Chondrocyte (in vitro differentiated cells): ENCODE measurements at regions not wholly inside any gene's neighbourhood (a gene's known extent, or its start where the extent isn't known, plus 50 kb on each side); places are given as distances from the start of the nearest gene placed in this dataset.

Experiments used
- DNase-seq: peaks from one replicate; pipeline ENCODE4 v3.0.0; 2021; ENCODE audit warnings: mixed read lengths, low spot score
- H3K27ac Mint-ChIP-seq: one replicate; pipeline ENCODE4 v1.8.0; 2021; ENCODE audit warnings: mild to moderate bottlenecking, moderate library complexity, mixed read lengths; ENCODE audit not compliant: unreplicated experiment
- H3K27me3 Mint-ChIP-seq: 2 replicates; pipeline ENCODE4 v1.8.0; 2021; ENCODE audit warnings: low read depth, mixed read lengths
- H3K36me3 Mint-ChIP-seq: 2 replicates; pipeline ENCODE4 v1.8.0; 2021; ENCODE audit warnings: low read depth, mixed read lengths
- H3K4me1 Mint-ChIP-seq: 2 replicates; pipeline ENCODE4 v1.8.0; 2021; ENCODE audit warnings: low read depth, mild to moderate bottlenecking, mixed read lengths
- H3K4me3 Mint-ChIP-seq: one replicate; pipeline ENCODE4 v1.8.0; 2021; ENCODE audit warnings: mild to moderate bottlenecking, moderate library complexity, mixed read lengths; ENCODE audit not compliant: unreplicated experiment
- H3K9me3 Mint-ChIP-seq: 2 replicates; pipeline ENCODE4 v1.8.0; 2021; ENCODE audit warnings: low read depth, mixed read lengths
- TF ChIP-seq, protein P1 (sequence below): fragments of 200-600 bp; sonication (generic); IDR thresholded peaks from 2 replicates; pipeline ENCODE4 v1.5.0; 2021; ENCODE audit warnings: antibody characterized with exemption, mild to moderate bottlenecking, moderate library complexity

DNA sequence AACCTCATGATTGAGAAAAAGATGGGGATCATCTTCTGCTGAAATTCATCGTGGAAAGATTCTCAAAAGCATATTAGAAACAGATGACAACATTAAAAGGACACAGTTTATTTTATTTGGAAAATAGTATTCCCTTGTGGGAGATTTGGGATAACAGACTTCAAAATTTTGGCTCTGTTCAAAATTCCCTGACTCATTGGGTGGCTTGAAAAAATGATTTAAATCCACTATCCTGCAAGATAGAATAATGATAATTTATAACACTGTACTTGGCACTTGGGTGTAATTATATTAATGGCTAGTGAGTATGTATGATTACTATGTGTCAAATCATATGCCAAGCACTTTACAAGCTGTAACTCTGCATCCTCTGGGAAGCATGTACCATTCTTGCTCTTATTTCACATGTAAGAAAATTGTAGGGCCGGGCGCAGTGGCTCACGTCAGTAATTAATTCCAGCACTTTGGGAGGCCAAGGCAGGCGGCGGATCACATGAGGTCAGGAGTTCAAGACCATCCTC is 128.8 kb downstream of the LMNTD1 start:
- H3K4me3 Mint-ChIP-seq: no peak overlapping the region
- H3K27me3 Mint-ChIP-seq: no peaks in the 10 kb centered on the region
- TF ChIP-seq, protein P1, sequence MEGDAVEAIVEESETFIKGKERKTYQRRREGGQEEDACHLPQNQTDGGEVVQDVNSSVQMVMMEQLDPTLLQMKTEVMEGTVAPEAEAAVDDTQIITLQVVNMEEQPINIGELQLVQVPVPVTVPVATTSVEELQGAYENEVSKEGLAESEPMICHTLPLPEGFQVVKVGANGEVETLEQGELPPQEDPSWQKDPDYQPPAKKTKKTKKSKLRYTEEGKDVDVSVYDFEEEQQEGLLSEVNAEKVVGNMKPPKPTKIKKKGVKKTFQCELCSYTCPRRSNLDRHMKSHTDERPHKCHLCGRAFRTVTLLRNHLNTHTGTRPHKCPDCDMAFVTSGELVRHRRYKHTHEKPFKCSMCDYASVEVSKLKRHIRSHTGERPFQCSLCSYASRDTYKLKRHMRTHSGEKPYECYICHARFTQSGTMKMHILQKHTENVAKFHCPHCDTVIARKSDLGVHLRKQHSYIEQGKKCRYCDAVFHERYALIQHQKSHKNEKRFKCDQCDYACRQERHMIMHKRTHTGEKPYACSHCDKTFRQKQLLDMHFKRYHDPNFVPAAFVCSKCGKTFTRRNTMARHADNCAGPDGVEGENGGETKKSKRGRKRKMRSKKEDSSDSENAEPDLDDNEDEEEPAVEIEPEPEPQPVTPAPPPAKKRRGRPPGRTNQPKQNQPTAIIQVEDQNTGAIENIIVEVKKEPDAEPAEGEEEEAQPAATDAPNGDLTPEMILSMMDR: no peak
- H3K36me3 Mint-ChIP-seq: no peaks in the 10 kb centered on the region
- no peak for DNase-seq
- H3K9me3 Mint-ChIP-seq: no peaks in the 10 kb centered on the region
- H3K27ac Mint-ChIP-seq: no peak overlapping the region
- no peaks in the 10 kb centered on the region for H3K4me1 Mint-ChIP-seq

DNA sequence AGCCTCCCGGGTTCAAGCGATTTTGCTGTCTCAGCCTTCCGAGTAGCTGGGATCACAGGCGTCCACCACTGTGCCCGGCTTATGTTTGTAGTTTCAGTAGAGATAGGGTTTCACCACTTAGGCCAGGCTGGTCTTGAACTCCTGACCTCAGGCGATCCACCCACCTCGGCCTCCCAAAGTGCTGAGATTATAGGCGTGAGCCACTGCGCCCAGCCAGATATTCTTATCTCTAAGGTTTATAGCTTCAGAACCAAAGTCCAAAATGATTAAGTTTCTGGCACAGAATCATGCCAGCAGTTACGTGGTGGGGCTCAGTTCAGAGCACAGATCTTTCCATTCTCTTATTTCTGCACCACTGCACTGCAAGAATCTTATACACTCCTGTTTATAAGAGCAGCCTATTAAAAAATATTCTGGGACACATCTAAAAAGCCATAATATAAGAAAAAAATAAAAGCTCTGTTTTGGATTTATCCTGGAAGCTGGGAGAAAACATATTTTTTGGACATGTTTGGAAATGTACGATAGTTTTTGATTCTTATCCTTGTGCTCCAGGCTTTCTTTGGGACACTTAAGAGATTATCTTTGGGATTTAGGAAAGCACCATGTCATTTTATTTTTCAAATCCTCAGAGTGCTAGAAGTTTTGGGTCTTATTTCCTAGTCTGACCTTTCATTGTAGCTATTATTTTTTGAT is 129.6 kb downstream of the LMNTD1 start:
- Mint-ChIP-seq H3K36me3 (no peaks in the 10 kb centered on the region), H3K4me3 (no peak overlapping the region), H3K27ac (no peak overlapping the region), H3K9me3 (no peaks in the 10 kb centered on the region), H3K27me3 (no peaks in the 10 kb centered on the region), H3K4me1 (no peaks in the 10 kb centered on the region)
- TF ChIP-seq, protein P1: no peak
- no peak for DNase-seq

DNA sequence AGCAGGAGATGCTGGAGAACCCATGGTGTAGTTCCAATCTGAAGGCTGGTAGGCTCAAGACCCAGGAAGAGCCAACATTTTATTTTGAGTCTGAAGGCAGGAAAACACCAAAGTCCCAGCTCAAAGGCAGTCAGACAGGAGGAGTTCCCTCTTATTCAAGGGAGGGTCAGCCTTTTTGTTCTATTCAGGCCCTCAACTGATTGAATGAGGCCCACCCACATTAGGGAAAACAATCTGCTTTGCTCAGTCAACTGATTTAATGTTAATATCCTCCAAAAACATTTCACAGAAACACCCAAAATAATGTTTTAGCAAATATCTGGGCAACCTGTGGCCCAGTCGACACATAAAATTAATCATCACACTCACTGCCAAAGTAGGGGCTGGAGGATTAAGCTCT is 130.8 kb downstream of the LMNTD1 start:
- no peak for DNase-seq
- TF ChIP-seq, protein P1: no peak
- no peak overlapping the region for H3K4me3 Mint-ChIP-seq
- H3K36me3 Mint-ChIP-seq: no peaks in the 10 kb centered on the region
- H3K4me1 Mint-ChIP-seq: no peaks in the 10 kb centered on the region
- no peaks in the 10 kb centered on the region for H3K9me3 Mint-ChIP-seq
- H3K27me3 Mint-ChIP-seq: no peaks in the 10 kb centered on the region
- H3K27ac Mint-ChIP-seq: no peak overlapping the region

DNA sequence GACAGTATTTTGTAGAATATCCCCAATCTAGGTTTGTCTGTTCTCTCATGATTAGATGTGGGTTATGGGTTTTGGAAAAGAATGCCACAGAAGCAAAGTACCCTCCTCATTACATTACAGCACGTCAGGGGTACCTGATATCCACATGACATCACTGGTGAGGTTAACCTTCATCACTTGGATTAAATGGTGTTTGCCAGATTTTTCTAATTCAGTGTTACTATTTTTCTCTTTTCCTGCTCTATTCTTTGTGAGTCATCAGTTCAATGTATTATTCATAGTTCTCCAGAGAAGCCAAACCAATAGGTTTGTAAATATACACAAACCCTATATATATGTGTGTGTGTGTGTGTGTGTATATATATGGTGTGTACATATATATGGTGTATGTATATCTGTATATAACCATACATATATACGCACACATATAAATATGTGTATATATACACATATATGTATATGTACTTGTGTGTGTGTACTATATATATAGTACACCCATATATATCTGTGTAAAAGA is 131.4 kb downstream of the LMNTD1 start:
- H3K4me1 Mint-ChIP-seq: no peaks in the 10 kb centered on the region
- no peak overlapping the region for H3K4me3 Mint-ChIP-seq
- no peaks in the 10 kb centered on the region for H3K36me3 Mint-ChIP-seq
- DNase-seq: no peak
- no peaks in the 10 kb centered on the region for H3K27me3 Mint-ChIP-seq
- TF ChIP-seq, protein P1: no peak
- H3K9me3 Mint-ChIP-seq: no peaks in the 10 kb centered on the region
- no peak overlapping the region for H3K27ac Mint-ChIP-seq

DNA sequence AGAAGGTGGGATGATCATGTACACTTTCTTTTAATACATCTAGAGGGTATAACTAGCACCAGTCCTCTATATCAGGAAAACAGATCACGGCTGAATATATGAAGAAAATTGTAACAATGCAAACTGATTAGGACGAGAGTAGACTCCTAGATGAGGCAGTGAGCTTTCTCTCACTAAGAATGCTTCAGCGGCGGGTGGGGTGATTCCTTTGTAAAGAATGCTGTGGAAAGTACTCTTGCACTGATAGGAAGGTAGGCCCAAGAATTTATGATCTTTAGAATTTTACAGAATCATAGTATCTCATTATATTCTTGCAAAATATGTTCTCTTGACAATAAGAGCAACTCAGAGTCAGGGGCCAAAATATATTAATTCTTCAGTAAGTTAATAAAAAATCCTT is 133.0 kb downstream of the LMNTD1 start:
- TF ChIP-seq, protein P1: no peak
- no peak overlapping the region for H3K27ac Mint-ChIP-seq
- DNase-seq: no peak
- H3K36me3 Mint-ChIP-seq: no peaks in the 10 kb centered on the region
- no peak overlapping the region for H3K4me3 Mint-ChIP-seq
- H3K27me3 Mint-ChIP-seq: no peaks in the 10 kb centered on the region
- H3K4me1 Mint-ChIP-seq: no peaks in the 10 kb centered on the region
- no peaks in the 10 kb centered on the region for H3K9me3 Mint-ChIP-seq
